ENCODE measurements at regions not wholly inside any gene's neighbourhood (a gene's known extent, or its start where the extent isn't known, plus 50 kb on each side); places are given as distances from the start of the nearest gene placed in this dataset.
"Not testable (repeated sequence)": the region's sequence is repeated elsewhere in the genome, so short reads cannot be mapped to it uniquely, and the experiment has no call there.

- Histone ChIP-seq H3K27ac (ENCODE audit: low read length) (no peak overlapping the region), H3K9ac (ENCODE audit: low read depth, low read length) (no peak overlapping the region), H3K4me1 (ENCODE audit: insufficient read depth, low read length) (no peaks in the 10 kb centered on the region), H3K4me3 (ENCODE audit: low read length) (no peak overlapping the region), H3K27me3 (ENCODE audit: insufficient read depth, low read length) (no peaks in the 10 kb centered on the region; the same call in 1 of the 2 replicates), H3K36me3 (ENCODE audit: insufficient read depth, low read depth, low read length) (no peaks in the 10 kb centered on the region), H3K9me3 (ENCODE audit: insufficient read depth, low read depth, low read length) (no peaks in the 10 kb centered on the region)
Observed at GRCh38 chr9:38180656-38181055, 111.6 kb upstream of the SHB start.

- Histone ChIP-seq H3K9ac (ENCODE audit: low read depth, low read length) (no peak overlapping the region), H3K4me3 (ENCODE audit: low read length) (no peak overlapping the region), H3K27ac (ENCODE audit: low read length) (no peak overlapping the region), H3K36me3 (ENCODE audit: insufficient read depth, low read depth, low read length) (no peaks in the 10 kb centered on the region), H3K9me3 (ENCODE audit: insufficient read depth, low read depth, low read length) (no peaks in the 10 kb centered on the region), H3K4me1 (ENCODE audit: insufficient read depth, low read length) (no peaks in the 10 kb centered on the region), H3K27me3 (ENCODE audit: insufficient read depth, low read length) (no peaks in the 10 kb centered on the region; the same call in 1 of the 2 replicates)
Observed at GRCh38 chr9:38179965-38180364, 110.9 kb upstream of the SHB start.

- Histone ChIP-seq H3K9ac (ENCODE audit: low read depth, low read length) (no peak overlapping the region), H3K27me3 (ENCODE audit: insufficient read depth, low read length) (no peaks in the 10 kb centered on the region; the same call in 1 of the 2 replicates), H3K4me1 (ENCODE audit: insufficient read depth, low read length) (no peaks in the 10 kb centered on the region), H3K36me3 (ENCODE audit: insufficient read depth, low read depth, low read length) (no peaks in the 10 kb centered on the region), H3K9me3 (ENCODE audit: insufficient read depth, low read depth, low read length) (no peaks in the 10 kb centered on the region), H3K27ac (ENCODE audit: low read length) (no peak overlapping the region), H3K4me3 (ENCODE audit: low read length) (no peak overlapping the region)
Observed at GRCh38 chr9:38178237-38178636, 109.2 kb upstream of the SHB start.

- Histone ChIP-seq H3K9ac (ENCODE audit: low read depth, low read length) (no peak overlapping the region), H3K27me3 (ENCODE audit: insufficient read depth, low read length) (no peaks in the 10 kb centered on the region; the same call in 1 of the 2 replicates), H3K4me3 (ENCODE audit: low read length) (no peak overlapping the region), H3K4me1 (ENCODE audit: insufficient read depth, low read length) (peaks cover 5% of the 10 kb centered on the region), H3K27ac (ENCODE audit: low read length) (no peak overlapping the region), H3K9me3 (ENCODE audit: insufficient read depth, low read depth, low read length) (no peaks in the 10 kb centered on the region), H3K36me3 (ENCODE audit: insufficient read depth, low read depth, low read length) (no peaks in the 10 kb centered on the region)
Observed at GRCh38 chr9:38177680-38178079, 108.7 kb upstream of the SHB start.

- H3K36me3 ChIP-seq (ENCODE audit: insufficient read depth, low read depth, low read length) = no peaks in the 10 kb centered on the region
- H3K4me3 ChIP-seq (ENCODE audit: low read length) = no peak overlapping the region
- H3K27me3 ChIP-seq (ENCODE audit: insufficient read depth, low read length) = no peaks in the 10 kb centered on the region; the same call in 1 of the 2 replicates
- peaks cover 12% of the 10 kb centered on the region for H3K4me1 ChIP-seq (ENCODE audit: insufficient read depth, low read length)
- H3K9ac ChIP-seq (ENCODE audit: low read depth, low read length) = no peak overlapping the region
- no peak overlapping the region for H3K27ac ChIP-seq (ENCODE audit: low read length)
- H3K9me3 ChIP-seq (ENCODE audit: insufficient read depth, low read depth, low read length) = 0 out of 2 replicates have a peak, but pooled peaks cover 2% of the 10 kb centered on the region
Observed at GRCh38 chr9:38176251-38176650, 107.2 kb upstream of the SHB start.

GRCh38 chr9:38175423-38175822, 106.4 kb upstream of the SHB start:
- H3K9me3 ChIP-seq (ENCODE audit: insufficient read depth, low read depth, low read length) = peaks cover 11% of the 10 kb centered on the region; the same call in 1 of the 2 replicates
- H3K4me3 ChIP-seq (ENCODE audit: low read length) = no peak overlapping the region
- H3K27me3 ChIP-seq (ENCODE audit: insufficient read depth, low read length) = no peaks in the 10 kb centered on the region; the same call in 1 of the 2 replicates
- H3K9ac ChIP-seq (ENCODE audit: low read depth, low read length) = no peak overlapping the region
- no peak overlapping the region for H3K27ac ChIP-seq (ENCODE audit: low read length)
- no peaks in the 10 kb centered on the region for H3K36me3 ChIP-seq (ENCODE audit: insufficient read depth, low read depth, low read length)
- H3K4me1 ChIP-seq (ENCODE audit: insufficient read depth, low read length) = peaks cover 12% of the 10 kb centered on the region

GRCh38 chr9:38172586-38172985, 103.6 kb upstream of the SHB start:
- Histone ChIP-seq H3K36me3 (ENCODE audit: insufficient read depth, low read depth, low read length) (no peaks in the 10 kb centered on the region), H3K27me3 (ENCODE audit: insufficient read depth, low read length) (no peaks in the 10 kb centered on the region; the same call in 1 of the 2 replicates), H3K4me1 (ENCODE audit: insufficient read depth, low read length) (peaks cover 12% of the 10 kb centered on the region), H3K4me3 (ENCODE audit: low read length) (no peak overlapping the region), H3K9me3 (ENCODE audit: insufficient read depth, low read depth, low read length) (peaks cover 19% of the 10 kb centered on the region), H3K9ac (ENCODE audit: low read depth, low read length) (no peak overlapping the region), H3K27ac (ENCODE audit: low read length) (no peak overlapping the region)

GRCh38 chr9:38171926-38172325, 102.9 kb upstream of the SHB start:
- Histone ChIP-seq H3K27ac (ENCODE audit: low read length) (no peak overlapping the region), H3K9me3 (ENCODE audit: insufficient read depth, low read depth, low read length) (peaks cover 19% of the 10 kb centered on the region), H3K27me3 (ENCODE audit: insufficient read depth, low read length) (no peaks in the 10 kb centered on the region), H3K36me3 (ENCODE audit: insufficient read depth, low read depth, low read length) (no peaks in the 10 kb centered on the region), H3K9ac (ENCODE audit: low read depth, low read length) (no peak overlapping the region), H3K4me1 (ENCODE audit: insufficient read depth, low read length) (peaks cover 12% of the 10 kb centered on the region), H3K4me3 (ENCODE audit: low read length) (no peak overlapping the region)

GRCh38 chr9:38171538-38171884, 102.5 kb upstream of the SHB start:
- H3K9me3 ChIP-seq (ENCODE audit: insufficient read depth, low read depth, low read length) = peaks cover 19% of the 10 kb centered on the region
- H3K9ac ChIP-seq (ENCODE audit: low read depth, low read length) = no peak overlapping the region
- peaks cover 12% of the 10 kb centered on the region for H3K4me1 ChIP-seq (ENCODE audit: insufficient read depth, low read length)
- no peaks in the 10 kb centered on the region for H3K36me3 ChIP-seq (ENCODE audit: insufficient read depth, low read depth, low read length)
- no peaks in the 10 kb centered on the region for H3K27me3 ChIP-seq (ENCODE audit: insufficient read depth, low read length)
- no peak overlapping the region for H3K4me3 ChIP-seq (ENCODE audit: low read length)
- H3K27ac ChIP-seq (ENCODE audit: low read length) = no peak overlapping the region

- not testable (repeated sequence) for H3K27ac ChIP-seq (ENCODE audit: low read length); H3K9ac ChIP-seq (ENCODE audit: low read depth, low read length)
- peaks cover 12% of the 10 kb centered on the region for H3K4me1 ChIP-seq (ENCODE audit: insufficient read depth, low read length)
Observed at GRCh38 chr9:38170763-38171537, 101.9 kb upstream of the SHB start.

GRCh38 chr9:38170155-38170554, 101.1 kb upstream of the SHB start:
- Histone ChIP-seq H3K4me1 (ENCODE audit: insufficient read depth, low read length) (peaks cover 12% of the 10 kb centered on the region), H3K9me3 (ENCODE audit: insufficient read depth, low read depth, low read length) (peaks cover 19% of the 10 kb centered on the region)
- H3K36me3 ChIP-seq (ENCODE audit: insufficient read depth, low read depth, low read length); H3K27ac ChIP-seq (ENCODE audit: low read length); H3K4me3 ChIP-seq (ENCODE audit: low read length); H3K27me3 ChIP-seq (ENCODE audit: insufficient read depth, low read length); H3K9ac ChIP-seq (ENCODE audit: low read depth, low read length): not testable (repeated sequence)

More at GRCh38 chr9:38170763-38171537, 101.9 kb upstream of the SHB start:
- H3K9me3 ChIP-seq (ENCODE audit: insufficient read depth, low read depth, low read length) = peaks cover 19% of the 10 kb centered on the region
- H3K36me3 ChIP-seq (ENCODE audit: insufficient read depth, low read depth, low read length); H3K4me3 ChIP-seq (ENCODE audit: low read length); H3K27me3 ChIP-seq (ENCODE audit: insufficient read depth, low read length): not testable (repeated sequence)

GRCh38 chr9:38166501-38166900, 97.5 kb upstream of the SHB start:
- Histone ChIP-seq H3K36me3 (ENCODE audit: insufficient read depth, low read depth, low read length) (no peaks in the 10 kb centered on the region), H3K27me3 (ENCODE audit: insufficient read depth, low read length) (no peaks in the 10 kb centered on the region; the same call in 1 of the 2 replicates), H3K9ac (ENCODE audit: low read depth, low read length) (no peak overlapping the region), H3K27ac (ENCODE audit: low read length) (no peak overlapping the region), H3K4me1 (ENCODE audit: insufficient read depth, low read length) (no peaks in the 10 kb centered on the region), H3K4me3 (ENCODE audit: low read length) (no peak overlapping the region), H3K9me3 (ENCODE audit: insufficient read depth, low read depth, low read length) (peaks cover 19% of the 10 kb centered on the region)
